Cardiac septum (tissue), 1 donor: ENCODE measurements at regions not wholly inside any gene's neighbourhood (a gene's known extent, or its start where the extent isn't known, plus 50 kb on each side); places are given as distances from the start of the nearest gene placed in this dataset.

Experiments
- DNase-seq: peaks from one replicate; pipeline ENCODE4 v3.0.0-alpha.2; 2020; ENCODE audit warnings: low spot score
- intact Hi-C: fragments of 100-400 bp; cut with DNase I; formaldehyde crosslinking; loops from one replicate; pipeline ENCODE4 v1.14.0; 2022
- donor health status: DM: no; HTN: no; CAD: no.

- intact Hi-C loops = no loop called here
- DNase-seq = no peak
Observed at GRCh38 chr2:200750323-200750910, 61.3 kb upstream of the BZW1 start.

- no peak for DNase-seq
Observed at GRCh38 chr2:200751786-200752185, 59.9 kb upstream of the BZW1 start.

GRCh38 chr2:200752332-200752731 is 59.4 kb upstream of the BZW1 start:
- no peak for DNase-seq
- intact Hi-C loops = no loop called here

More at GRCh38 chr2:200751786-200752185, 59.9 kb upstream of the BZW1 start:
- intact Hi-C loops = no loop called here

- no peak for DNase-seq
- intact Hi-C loops = no loop called here
Observed at GRCh38 chr2:200752835-200753234, 58.9 kb upstream of the BZW1 start.

GRCh38 chr2:200756618-200757321 is 54.9 kb upstream of the BZW1 start:
- intact Hi-C loops = no loop called here
- DNase-seq = no peak

- intact Hi-C loops = no loop called here
Observed at GRCh38 chr2:200757399-200757798, 54.3 kb upstream of the BZW1 start.

GRCh38 chr2:200758341-200758740 is 53.4 kb upstream of the BZW1 start:
- intact Hi-C loops = no loop called here
- no peak for DNase-seq

More at GRCh38 chr2:200757399-200757798, 54.3 kb upstream of the BZW1 start:
- no peak for DNase-seq

- intact Hi-C loops = no loop called here
- DNase-seq = no peak
Observed at GRCh38 chr2:200761266-200761665, 50.4 kb upstream of the BZW1 start.
